ENCODE measurements at regions not wholly inside any gene's neighbourhood (a gene's known extent, or its start where the extent isn't known, plus 50 kb on each side); places are given as distances from the start of the nearest gene placed in this dataset.

DNA sequence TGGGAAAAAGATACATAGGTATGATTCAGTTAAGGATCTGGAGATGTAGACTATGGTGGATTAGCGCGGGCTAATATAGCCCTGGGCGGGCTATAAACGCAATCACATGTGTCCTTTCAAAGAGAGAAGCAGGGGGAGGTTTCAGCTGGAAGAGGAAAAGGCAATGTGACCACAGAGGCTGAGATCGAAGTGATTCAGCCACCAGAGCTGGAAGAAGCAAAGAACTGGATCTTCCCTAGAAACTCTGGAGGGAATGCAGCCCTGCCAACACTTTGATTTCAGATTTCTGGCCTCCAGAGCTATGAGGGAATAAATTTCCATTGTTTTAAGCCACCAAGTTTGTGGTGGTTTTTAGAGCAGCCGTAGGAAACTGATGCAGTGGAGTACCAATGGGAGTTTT, 81.5 kb upstream of the NHSL1 start:
- no peak for DNase-seq

DNA sequence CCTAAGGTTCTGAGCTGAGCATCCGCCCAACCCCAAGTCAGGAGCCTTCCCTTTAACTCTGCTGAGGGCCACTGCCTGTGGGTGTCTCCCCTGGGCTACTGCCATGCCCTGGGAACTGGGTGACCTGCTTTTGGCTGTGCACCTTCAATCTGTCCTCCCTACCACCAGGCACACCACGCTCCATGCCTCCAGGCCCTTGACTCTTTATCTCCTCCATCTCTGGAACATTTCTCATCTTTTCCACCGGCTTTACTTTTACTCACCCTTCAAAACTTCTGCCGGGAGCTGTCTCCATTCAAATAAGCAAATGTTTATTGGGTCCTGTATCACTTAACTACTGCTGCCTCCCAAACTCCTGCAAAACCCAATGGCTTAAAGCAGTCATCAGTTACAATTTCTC, 83.3 kb upstream of the NHSL1 start:
- no peak for DNase-seq

DNA sequence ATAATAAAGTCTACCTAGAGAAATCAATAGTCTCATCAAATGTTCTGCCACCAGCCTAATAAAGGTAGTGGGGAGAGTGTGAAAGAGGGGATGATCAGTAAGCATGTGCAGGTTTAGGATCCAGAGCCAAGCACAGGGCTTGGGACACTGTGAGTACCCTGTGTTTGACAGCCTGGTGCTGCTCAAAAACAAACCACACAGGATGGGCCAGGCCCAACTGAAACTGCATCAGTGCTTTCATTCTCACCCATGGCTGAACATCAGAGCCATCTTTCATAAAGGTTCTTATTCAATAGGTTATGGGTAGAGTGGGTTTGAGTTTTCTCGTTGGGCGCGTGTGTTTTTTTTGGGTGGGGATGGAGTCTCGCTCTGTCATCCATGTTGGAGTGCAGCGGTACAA, 87.3 kb upstream of the NHSL1 start:
- DNase-seq: no peak

DNA sequence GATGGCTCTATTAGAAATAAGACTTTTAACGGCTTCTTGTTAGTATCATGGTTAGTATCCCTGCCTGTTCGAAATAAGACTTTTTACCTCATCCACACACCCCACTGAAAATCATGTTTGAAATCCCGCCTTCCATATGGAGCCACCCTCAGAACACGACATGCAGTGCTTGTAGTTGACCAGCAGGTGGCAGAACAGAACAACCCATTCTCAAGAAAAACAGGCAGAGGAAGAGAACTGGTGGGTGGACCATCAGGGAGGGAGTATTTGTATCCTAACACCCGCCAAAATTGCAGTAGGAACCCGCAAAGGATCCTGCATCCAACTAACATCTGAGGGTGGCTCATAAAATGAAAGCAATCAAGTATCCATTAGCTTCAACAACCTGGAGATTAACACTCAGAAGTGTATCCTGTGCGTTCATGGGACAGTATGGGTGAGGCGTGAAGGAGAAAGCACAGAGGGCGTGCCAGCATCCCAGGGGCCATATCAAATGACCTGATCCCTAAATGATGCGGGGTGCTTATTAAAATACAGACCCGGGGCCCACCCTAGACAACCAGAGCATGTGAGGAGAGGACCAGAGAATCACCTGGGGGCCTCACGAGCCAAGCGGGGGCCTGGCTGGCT, 89.6 kb upstream of the NHSL1 start:
- peak; percentile 54 to 59 for DNase-seq

DNA sequence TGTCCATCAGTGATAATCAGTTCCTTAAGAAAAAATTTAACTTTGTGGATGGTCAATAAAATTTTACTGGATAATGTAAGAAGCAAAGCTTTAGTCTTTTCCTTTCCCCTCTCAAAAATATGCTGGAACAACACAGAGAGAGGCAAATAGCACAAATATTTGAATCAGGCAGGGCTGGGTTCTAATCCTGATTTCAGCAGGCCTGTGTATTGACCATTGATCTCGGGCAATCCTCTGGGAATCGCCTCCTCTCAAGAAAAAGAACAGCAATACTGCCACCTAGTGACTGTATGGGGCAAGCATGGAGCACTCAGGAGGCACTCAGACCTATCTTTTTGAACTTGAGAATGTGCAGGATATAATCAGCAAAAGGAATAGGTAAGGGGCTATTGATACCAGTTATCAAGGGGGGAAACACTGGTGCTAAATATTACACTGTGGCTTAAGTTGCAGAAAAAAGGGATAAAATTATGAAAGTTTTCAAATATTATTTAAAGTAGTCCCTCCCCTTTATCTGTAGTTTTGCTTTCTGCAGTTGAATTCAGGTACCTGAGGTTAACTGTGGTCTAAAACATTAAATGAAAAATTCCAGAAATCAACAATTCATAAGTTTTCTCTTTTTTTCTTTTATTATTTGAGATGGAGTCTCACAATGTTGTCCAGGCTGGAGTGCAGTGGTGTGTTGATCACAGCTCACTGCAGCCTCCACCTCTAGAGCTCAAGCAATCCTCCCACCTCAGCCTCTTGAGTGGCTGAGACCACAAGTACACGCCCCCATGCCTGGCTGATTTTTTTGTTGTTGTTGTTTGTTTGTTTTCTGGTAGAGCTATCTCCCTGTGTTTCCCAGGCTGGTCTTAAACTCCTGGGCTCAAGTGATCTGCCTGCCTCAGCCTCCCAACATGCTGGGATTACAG, 91.8 kb upstream of the NHSL1 start:
- peak; percentile 44 to 46 for DNase-seq

DNA sequence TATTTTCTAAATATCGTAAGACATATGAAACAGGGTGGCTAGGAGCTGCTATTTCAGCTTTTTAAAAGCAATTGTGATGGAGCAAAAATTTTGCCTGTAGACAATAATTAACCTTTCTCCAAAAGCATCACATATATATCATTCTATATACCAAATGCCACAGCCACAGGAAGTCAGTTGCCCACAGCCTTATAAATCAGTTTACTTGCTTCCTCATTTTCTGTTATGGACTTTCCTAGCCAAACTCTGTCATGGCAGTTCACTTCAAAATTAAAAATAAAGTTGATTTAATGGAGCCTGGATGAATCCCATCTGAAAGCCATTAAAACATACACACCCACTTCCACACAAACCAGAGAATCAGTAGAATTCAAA, 93.4 kb upstream of the NHSL1 start:
- DNase-seq: no peak

DNA sequence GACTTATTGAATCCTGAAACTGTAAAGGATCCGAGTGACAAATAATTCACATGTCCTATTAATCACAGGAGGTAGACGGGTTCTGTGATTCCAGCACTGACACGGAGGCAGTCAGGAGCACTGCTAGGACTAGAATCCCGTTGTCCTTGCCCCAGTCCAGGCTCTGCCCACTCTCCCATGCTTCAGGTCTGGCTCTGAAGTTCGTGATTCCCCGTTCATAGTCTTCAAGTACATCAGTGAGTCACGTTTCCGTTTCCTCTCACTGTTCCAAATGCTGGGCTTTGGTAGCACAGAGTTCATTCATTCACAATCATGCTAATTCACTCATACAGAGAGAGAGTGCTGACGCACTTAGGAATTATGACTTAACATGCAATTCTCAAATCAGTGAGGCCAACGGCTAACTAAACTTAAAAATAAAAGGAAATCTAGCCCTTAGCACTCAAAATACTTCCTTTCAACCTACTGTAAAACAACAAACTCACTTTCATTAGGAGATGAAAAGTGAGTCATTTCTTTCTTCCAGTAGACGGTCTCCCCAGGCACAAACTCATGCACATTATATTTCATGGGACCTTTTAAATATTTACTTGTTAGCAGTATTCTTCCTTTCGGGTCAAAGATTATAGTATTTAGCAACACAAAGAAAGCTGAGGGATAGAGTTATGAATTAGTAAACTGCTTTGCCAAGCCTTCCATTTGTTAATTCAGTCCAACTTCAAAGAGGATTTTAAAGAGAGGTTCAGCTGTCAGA, 94.0 kb upstream of the NHSL1 start:
- DNase-seq: peak; percentile 32 to 42

DNA sequence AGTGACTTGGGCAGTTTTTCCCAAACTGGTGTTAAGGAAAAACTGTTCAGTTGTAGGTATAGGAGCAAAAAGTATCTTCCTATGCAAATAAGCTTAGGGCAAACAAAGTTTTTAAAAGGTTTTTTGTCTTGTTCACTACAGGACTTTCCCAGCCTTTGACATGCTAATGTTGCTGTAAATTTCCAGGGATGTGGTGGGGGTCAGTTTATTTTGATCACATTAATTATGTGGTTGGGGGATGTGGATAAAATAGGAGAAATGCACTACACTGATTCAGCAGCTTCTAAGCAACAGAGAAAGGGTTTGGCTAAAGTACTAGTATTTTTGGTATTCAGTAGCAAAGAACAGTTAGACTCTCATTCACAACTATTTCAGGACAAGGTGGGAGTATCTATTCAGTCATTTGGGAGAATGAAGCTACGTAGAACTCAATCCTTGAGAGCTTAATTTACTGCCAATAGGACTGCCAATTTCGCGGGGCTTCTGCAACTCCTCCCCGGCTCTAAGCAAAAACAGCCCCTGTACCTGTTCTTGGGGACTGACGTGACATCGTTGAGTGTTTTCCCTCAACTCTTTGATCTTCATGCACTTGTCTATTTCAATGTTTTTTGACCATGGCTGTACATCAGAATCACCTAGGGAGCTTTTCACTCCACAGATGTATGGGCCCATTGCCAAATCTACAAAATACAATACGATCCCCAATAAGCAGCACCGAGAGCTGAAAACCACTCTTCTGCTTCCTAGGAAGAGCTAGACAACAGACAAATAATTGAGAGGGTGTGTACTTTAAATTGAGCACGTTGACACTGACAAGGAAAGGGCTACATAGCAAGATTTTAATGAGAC, 94.8 kb upstream of the NHSL1 start:
- DNase-seq: no peak

DNA sequence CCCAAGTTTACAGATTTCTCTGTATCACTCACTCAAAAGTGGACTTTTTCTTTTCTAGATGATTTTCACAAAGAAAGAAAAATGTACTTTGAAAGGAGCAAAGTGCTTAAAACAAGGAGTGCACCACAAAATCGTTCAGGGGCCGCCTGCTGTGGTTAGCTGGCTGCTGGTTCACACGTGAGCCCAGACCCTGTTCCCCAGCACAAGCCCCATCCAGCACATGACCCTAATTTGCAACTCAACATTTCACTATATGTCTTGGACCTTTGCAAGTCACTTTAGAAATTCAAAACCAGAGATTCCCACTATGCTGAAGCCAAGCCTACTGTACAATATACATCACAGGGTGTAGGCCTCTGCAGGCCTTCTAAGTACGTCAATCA, 95.5 kb upstream of the NHSL1 start:
- no peak for DNase-seq

DNA sequence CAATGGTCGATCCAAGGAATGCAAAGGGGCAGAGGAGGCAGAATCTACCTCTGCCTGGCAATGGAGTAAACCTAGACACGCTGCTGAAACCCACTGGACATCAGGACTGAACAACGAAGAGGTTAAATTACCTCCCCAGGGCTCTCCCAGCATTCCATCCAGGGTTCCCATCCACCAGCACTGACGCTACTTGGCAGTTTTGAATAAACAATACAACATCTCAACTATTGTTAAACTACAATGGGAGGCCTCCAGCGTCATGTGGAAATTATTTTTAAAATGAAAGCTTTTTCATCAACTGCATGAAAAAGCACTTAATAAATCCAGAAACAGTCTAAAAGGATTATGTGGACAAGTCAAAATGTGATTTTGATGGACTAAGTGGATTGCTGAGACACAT, 96.8 kb upstream of the NHSL1 start:
- no peak for DNase-seq

DNA sequence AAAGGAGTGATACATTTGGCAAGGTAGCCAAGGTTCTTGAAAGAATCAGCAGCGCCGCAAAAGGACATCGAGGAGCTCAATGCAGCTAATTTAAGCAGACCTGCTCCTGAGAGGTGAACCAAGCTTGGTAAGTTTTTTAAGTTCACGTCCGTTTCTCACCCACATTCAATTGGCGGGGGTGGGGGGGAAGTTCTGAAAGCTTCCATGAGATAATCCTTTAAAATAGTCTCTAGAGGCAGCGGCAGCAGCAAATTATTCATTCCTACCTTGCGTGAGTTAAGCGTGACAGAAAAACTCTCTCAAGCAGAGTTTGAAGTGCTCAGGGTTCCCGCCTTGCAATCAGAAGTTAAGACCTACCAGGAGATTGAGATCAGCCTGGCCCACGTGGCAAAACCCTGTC, 97.3 kb upstream of the NHSL1 start:
- no peak for DNase-seq

DNA sequence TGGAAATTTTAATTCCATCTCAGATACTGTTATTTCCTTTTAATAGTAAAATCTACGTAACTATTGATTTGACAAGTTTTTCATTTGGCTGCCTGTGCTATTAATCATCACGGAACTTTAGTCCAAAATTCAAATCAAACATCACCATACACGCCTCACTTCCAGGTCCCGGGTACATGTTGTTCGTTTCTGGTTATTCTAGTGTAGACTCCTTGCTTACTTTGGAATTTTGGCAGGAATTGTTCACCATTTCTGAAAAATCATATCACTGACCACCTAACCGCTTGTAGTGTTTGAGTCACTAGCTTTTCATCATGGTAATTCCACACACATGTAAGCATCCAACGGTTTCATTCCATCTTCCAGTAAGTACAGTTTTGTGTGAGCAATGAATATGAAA, 98.0 kb upstream of the NHSL1 start:
- no peak for DNase-seq

DNA sequence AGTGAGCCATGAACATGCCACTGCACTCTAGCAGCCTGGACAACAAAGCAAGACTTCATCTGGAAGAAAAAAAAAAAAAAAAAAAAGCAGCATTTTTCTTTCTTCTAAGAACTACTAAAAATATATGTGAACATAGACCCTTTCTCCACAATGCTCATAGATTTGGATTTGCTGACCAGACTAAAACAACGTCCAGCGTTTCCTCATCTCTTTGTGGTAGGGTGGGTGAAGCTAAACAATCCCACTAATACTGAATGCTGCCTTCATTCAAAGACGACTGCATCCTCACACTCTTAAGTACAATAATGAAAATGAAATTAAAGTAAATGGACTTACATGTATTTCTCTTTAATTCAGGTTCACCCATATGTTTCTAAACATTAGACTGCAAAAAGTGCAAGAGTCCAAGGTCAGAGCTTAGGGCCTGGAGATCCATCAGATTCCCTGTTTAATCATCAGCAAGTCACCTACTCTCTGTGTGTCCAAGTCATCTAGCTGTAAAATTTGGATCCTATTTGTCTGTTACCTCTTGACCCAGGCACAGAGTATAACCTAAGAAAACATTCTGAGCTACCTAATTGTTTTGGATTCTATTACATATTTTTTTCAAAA, 99.4 kb upstream of the NHSL1 start:
- no peak for DNase-seq

DNA sequence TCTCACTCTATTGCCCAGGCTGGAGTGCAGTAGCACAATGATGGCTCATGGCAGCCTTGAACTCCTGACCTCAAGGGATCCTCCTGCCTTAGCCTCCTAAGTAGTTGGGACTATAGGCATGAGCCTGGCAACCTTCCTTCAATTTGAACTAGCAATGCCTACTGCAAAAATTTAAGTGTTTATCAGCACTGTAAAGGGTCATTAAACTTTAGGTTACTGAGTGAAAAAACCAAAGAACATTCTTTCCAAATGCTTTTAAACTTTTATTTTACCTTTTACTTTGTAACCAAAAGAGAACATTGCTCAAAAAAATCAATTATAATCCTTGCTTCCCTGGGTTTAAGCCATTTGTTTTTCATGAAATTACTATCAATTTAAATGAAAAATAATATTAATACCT, 101.0 kb upstream of the NHSL1 start:
- no peak for DNase-seq

DNA sequence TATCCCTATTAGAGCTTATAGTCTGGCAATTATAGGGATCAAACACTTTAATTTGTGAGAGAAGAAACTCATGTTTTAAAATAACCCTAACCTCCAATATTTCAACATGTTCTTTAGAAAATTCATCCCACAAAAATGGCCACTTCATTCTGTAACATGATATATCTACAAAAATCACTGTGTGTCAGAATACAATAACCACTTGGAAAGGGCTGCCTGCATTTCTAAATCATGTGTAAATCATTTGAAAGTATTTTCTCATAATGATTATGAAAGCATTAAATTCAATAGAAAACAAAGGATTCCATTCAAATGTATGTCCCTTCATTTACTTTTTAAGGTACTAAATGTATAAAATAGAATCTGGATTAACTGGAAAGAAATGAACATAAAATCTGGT, 101.4 kb upstream of the NHSL1 start:
- DNase-seq: no peak

DNA sequence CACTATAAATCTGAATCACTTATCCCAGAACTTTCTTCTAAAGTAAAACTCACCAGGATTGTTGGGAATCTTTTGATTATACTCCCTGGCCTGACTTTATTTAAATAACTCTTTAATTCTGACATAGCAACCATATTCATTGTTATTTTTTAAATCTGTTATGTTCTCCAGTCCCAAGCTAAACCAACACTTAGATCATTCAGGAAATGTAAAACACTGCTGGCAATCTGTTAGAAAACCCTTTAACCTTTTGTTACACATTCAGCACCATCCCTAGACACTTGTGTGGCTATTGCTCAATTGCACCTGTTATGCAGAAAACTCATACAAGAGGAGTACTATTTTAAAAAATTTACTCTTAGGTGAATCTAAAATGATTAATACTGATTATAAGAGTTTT, 101.8 kb upstream of the NHSL1 start:
- no peak for DNase-seq

DNA sequence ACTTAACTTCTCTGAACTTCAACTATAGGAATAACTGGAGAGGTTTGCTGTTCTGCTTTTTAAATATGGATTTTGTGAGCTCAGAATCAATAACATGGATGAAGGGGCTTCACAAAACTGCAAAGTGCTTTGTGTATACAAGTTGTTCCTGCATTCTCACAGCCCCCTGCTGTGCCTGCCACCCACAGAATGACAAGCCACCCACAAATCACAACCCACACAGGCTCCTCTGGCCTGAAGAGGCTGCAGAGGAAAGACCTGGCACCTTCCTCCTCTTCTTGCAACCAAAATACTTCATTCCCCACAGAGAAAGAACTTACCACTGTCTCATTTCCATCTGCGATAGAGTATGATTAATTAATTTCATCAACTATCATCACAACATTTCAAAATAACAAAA, 106.7 kb upstream of the NHSL1 start:
- DNase-seq: no peak

DNA sequence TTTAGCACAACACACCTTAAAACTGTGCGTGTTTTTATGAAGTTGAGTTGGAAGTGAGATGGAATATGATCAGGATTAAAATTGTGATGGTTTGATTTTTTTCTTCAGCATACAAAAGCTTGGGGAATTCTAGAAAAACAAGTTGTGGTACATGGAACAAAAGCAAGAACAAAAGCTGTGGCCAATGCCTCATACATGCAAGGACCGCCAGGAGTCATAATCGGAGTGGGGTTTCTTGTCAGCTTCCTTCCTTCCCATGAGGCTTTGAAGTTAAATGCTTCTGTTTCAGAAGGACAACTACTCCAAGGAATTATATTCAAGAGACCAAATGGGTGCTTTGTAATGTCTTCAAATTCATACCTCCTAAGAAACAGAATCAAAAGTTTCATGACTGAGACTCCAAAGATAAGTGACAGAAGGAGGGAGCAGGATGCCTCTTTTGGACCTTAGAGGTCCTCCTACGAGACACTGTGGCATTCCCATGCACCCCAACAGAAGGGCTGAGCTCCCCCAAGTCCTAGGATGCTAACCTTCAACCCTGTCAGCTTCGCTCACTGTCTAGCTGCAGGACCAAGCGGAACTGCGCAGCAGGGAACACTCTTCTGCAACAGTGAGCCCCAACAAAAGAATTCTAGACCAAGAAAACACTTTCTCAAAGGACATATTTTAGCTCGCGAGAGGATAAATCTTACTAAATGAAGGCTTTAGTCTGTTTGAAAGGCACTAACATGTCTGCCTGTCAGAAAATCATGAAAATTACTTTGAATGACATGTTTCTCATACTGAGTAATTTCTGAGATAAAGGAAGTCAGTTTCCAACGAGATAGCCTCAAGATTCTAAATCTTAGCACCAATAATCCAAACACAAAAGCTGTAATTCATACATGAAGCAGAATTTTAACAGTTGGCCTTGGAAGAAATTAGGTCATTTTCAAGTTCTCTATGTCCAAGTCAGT, 108.5 kb upstream of the NHSL1 start:
- DNase-seq: no peak

DNA sequence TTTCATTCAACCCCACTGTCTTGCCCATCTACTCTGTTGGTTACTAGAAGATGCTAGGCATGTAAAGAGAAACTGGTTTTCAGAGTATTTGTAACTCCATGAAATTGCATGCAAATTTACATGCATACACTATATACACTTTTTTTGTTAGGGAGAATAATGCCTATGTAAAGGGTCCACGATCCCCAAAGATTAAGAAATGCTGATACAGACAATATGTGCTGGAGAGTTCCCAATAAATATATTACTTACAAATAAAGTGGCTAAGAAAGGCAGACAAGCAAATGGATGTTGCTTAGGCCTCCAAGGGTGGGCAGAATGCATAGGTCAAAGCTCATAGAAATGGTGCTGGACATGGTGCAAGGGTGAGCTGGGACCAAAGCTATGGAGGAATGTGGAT, 109.6 kb upstream of the NHSL1 start:
- DNase-seq: no peak

DNA sequence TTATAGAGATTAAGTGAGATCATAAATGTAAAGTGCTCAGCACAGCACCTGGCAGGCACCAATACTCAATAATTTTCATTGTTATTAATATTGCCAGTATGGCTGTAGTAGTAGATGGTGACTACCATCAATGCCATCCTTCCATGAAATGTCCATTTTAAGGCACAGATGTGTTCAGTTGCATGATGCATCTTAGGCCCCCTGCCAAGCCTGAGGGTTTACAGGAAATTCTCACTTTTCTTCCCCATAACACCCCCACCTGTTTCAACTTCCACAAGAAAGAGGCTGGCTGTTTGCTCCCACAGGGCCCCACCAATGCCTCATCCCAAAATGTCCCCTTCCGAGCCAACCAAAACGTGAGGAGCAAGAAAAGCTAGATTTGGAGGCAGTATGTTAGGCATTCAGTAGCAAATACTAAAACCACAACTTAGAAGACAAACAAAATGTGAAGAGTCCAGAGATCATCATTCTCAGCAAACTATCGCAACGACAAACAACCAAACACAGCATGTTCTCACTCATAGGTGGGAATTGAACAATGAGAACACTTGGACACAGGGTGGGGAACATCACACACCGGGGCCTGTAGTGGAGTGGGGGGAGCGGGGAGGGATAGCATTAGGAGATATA, 110.6 kb upstream of the NHSL1 start:
- DNase-seq: no peak

DNA sequence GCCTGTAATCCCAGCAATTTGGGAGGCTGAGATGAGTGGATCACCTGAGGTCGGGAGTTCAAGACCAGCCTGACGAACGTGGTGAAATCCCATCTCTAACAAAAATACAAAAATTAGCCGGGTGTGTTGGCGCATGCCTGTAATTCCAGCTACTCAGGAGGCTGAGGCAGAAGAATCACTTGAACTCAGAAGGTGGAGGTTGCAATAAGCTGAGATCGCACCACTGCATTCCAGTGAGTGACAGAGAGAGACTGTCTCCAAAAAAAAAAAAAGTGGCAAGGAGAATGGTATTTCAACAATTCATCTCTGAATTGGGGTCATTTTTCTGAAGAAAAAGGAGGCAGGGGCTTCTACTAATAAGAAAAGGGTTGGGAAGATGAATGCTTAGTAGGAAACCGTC, 111.5 kb upstream of the NHSL1 start:
- DNase-seq: no peak
